ENCODE measurements at regions not wholly inside any gene's neighbourhood (a gene's known extent, or its start where the extent isn't known, plus 50 kb on each side); places are given as distances from the start of the nearest gene placed in this dataset.
"Not testable (repeated sequence)": the region's sequence is repeated elsewhere in the genome, so short reads cannot be mapped to it uniquely, and the experiment has no call there.

GRCh38 chr7:142636107-142636506, 113.2 kb upstream of the PRSS1 start:
- not testable (repeated sequence) for DNase-seq

DNA sequence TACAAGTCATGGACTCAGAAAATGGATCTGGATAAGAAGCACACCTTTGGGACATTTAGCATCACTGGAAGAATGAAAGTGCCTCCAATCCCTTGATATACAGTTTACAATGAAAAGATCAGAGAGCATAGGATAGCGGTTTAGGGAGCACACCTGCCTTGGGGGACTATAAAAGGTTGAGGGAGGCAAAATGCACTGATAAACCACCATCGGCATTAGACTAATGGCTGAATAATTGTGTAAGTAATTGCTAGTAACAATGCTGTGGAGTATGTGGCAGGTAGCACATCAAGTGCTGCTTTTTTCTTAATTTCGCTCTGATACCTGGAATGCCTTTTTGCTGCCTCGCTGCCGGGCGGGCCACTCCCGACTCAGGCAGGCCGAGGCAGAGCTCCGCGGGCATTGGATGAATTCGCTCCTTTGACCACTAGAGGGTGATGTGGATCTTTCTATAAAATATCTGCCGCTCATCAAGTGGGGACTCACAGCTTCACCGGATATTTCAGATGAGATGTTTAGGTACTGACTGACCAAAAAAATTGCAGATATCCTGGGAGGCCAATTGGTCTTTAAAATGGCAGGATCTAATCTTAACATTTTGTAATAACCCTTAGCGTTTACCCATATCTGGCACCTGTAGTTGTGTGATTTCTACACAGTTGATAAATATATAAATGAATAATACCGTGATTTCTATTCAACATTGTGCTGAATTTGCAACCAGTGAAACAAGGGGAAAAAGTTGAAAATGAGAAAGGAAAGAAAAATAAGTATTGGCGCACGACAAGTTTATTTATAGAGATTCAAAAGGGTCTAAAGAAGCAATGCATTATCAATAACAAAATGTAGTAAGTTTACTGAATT, 116.8 kb upstream of the PRSS1 start:
- peak; percentile 47 for DNase-seq

DNA sequence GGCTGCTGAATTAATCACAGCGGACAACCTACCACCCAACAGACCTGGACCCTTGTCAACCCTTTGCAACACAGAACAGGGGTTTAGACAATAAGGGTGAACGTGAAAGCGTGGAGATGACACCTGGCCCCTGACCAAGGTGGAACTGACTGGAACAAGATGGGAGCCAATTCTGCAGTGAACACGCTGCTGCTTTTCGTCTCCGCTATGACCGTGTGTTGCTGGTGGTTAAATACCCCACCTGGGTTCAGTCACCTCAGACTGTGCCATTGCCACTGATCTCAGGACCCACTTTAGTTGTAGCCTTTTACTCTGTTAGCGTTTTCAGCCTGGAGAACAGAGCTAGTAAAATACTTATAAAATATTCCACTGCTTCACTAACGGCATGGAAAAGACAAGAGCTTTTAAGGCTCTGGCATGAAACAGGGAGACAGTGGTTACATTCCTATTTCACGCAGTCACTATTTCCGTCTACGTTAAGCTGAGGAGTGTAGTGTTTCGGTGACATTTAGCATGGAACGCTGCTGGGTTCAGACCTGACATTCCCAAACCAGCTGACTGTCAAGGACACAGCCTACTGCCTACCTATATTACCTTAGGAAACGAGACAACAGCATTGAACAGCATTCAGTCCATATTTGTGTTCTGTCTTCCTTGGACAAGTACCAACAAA, 119.5 kb upstream of the PRSS1 start:
- DNase-seq, result no peak

- DNase-seq, result no peak
Observed at GRCh38 chr7:142628945-142629344, 120.3 kb upstream of the PRSS1 start.

DNA sequence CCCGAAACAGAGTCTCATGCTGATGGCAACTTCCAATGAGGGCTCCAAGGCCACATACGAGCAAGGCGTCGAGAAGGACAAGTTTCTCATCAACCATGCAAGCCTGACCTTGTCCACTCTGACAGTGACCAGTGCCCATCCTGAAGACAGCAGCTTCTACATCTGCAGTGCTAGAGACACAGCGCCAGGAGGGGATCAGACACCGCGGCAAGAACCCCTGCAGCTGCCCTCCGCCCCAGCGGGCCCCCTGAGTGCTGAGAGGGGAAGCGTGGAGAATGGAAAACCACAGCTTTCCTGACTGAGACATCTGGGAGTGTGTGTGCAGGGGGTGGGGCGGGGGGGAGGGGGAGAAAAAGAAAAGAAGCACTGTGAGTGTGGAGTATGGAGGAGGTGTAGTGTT, 122.0 kb upstream of the PRSS1 start:
- DNase-seq, result not testable (repeated sequence)

DNA sequence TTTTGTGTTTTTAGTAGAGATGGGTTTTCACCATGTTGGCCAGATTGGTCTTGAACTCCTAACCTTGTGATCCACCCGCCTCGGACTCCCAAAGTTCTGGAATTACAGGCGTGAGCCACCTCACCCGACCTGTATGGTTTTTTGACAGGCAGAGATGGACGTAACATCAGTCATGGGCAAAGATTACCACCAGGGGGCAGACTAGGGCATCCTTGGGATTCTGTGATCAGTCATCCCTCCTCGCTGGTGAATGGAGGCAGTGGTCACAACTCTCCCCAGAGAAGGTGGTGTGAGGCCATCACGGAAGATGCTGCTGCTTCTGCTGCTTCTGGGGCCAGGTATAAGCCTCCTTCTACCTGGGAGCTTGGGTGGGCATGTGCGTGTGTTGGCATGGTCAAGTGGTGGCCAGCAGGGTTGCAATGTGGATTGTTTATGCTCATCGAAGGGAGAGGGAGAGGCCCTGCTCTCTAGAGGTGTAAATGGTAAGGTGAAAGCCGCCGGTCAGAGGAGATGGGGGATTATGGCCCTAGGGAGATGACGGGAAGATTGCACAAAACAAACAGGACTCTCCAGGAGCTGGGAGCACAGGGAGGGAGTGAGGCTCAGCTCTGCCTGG, 122.7 kb upstream of the PRSS1 start:
- DNase-seq, result no peak

DNA sequence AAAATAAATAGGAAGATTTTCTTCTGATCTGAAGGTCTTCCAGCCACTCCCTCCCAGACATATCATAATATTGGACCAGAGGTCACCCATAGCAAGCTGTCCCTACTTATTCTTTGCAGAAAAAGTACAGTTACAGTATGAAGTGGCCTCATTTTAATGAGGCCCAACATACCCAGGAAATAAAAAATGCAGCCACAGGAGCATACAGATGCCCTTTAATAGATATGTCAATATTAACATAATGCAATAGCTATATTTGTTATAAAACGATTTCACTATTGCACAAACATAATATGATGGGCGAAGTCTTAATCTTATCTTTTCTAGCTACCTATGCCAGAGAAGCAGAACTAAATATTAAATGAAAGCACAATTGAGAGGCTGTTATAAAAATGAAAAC, 124.1 kb upstream of the PRSS1 start:
- DNase-seq, result not testable (repeated sequence)

- DNase-seq, result no peak
Observed at GRCh38 chr7:142620402-142620801, 128.9 kb upstream of the PRSS1 start.

DNA sequence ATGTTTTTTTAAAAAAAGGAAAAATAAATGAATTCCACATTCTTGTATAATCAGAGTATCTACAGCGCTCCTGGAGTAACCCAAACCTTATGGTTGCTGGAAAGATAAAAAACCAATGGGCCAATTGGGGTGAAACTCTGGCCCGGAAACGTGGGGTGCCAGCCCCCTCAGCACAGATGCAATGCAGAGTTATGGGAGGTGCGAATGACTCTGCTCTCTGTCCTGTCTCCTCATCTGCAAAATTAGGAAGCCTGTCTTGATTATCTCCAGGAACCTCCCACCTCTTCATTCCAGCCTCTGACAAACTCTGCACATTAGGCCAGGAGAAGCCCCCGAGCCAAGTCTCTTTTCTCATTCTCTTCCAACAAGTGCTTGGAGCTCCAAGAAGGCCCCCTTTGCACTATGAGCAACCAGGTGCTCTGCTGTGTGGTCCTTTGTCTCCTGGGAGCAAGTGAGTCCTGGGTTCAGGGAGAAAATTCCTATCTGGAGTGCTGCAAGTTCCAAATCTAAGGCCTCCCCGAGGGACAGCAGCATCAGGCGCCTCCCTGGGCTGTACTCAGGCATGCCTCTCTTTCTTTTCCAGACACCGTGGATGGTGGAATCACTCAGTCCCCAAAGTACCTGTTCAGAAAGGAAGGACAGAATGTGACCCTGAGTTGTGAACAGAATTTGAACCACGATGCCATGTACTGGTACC, 130.5 kb upstream of the PRSS1 start:
- DNase-seq, result no peak

GRCh38 chr7:142616842-142617241, 132.4 kb upstream of the PRSS1 start:
- DNase-seq, result no peak

GRCh38 chr7:142616121-142616643, 133.1 kb upstream of the PRSS1 start:
- DNase-seq, result no peak

DNA sequence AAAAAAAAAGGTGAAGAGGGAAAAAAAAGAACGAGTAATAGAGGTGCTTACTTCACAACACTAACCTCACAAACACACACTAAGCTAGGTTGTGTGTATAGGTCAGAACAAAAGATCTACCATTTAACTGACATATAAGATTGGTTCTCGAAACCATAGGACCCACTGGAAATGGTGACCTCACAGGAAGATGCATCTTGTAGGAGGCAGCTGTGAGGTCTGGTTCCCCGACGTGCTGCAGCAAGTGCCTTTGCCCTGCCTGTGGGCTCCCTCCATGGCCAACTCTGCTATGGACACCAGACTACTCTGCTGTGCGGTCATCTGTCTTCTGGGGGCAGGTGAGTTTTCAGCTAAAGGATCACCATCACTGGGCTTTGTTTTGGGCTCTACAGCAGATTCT, 133.8 kb upstream of the PRSS1 start:
- DNase-seq, result no peak

- DNase-seq, result no peak
Observed at GRCh38 chr7:142614116-142614515, 135.2 kb upstream of the PRSS1 start.

DNA sequence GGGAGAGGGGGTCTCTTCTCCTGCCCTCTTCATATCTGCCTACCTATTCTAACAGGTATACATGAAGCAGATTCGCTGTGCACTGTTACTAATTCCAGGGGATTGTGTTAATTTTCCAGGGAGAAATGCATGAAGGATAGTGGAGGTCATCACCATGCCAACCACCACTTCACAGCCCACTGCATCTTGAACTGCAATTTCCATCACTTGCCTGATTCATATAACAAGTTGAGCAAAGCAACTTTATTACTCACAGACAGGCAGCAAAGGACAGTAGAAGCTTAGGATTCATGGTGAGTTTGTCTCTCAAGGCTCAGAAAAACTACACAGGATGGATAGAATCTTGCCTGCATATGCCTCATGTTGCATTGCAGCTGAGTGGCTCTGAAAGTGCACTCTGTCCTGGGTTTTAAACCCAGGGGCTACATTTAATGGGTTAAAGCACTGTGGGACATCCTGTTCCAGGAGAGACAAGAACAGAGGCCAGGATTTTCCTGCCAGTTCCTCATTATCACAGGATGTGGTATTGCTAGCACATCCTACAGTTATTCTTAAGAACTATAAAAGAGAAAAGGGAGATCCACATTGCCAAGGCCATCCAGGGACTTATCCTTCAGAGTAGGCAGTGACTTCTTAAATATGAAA, 136.9 kb upstream of the PRSS1 start:
- DNase-seq, result no peak

GRCh38 chr7:142611566-142612236, 137.6 kb upstream of the PRSS1 start:
- no peak for DNase-seq

DNA sequence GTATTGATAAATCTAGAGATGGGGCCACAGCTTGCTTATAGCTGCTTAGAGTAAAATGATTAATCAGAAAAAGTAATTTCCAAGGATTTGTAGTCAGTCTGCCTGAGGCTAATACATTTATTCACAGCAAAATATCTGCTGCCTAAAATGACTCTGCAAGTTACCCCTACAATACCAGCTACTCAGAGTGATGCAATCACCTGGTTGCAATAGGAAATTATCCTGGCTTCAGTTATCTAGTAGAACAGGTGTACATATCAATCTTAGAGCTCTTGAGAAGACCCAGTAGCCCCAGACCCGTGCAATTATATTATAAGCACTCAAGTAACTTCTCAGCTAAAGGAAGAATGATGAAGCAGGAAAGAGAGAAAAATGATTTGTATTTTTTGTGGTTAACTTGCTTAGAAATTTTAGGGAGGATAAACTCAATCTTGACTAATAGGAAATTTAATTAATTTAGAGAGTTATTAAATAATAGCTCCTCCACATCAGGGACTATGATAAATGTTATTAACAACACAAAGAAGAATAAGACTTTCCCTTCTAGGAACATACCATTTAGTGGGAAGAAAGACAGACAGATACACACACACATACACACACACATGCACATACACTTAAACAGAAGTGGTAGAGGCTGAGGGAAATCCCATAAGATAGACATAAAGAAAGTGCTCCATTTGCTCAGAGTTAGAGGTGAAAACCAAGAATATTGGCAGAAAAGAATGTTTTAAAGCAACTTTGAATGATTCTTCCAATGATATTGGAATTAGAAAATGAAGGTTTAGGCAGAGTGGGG, 140.4 kb upstream of the PRSS1 start:
- no peak for DNase-seq

DNA sequence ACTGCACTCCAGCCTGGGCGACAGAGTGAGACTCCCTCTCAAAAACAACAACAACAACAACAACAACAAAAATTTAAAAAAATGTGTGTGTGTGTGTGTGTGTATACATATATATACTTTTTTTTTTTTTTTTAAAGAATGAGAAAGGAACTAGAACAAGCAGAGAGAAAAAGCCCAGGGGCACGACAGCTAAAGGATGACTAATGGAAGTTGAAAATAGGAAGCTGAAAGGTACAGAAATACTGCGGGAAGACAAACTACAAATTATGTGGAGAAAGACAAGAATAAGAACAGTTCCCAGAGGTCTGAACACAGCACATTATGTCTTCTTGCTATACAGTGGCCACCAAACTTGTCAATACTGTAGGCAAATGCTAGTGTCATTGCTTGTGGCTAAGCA, 141.9 kb upstream of the PRSS1 start:
- DNase-seq, result no peak

GRCh38 chr7:142606081-142606480, 143.2 kb upstream of the PRSS1 start:
- no peak for DNase-seq

DNA sequence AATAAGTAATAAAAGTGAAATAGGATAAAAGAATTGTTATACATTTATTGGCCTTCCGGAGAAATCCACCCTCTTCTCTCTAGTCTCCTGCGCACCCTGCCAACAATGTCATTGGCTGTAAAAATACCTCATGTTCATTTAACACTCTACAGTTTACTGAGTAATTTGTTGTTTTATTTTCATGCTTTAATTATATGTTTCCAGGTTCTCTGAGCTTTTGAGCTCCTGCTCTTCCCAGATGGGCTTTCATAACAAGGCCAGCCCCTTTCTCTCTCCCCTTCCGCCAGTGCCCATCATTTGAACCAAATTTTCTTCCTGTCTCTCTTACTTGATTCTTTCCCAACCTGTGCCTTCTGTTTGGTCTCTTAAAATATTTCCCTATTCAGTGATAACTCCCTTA, 144.6 kb upstream of the PRSS1 start:
- DNase-seq, result no peak

DNA sequence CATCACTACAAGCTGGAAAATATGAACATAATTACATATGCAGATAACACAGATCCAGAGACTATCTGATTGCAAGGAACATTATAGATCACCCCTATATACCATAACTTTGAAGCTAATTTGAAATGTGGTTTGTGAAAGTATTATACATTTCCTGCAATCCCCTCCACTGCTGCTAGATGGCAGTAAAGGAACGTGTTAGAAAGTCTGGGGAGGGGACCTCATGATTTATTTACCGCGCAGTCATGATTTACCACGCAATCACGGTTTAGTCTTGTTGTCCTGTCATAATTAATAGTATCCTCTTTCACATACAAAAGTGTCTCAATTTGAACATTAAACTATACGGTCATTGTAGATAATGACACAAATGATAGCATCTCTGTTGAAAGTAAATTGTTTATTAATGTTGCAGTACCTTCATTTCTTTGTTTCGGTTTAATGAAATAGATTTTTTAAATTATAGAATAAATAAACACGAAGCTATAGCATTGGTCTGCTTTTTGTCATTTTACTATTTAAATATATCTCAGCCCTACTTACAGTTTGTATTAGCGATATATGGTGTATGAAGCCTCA, 145.3 kb upstream of the PRSS1 start:
- DNase-seq, result peak; percentile 55

DNA sequence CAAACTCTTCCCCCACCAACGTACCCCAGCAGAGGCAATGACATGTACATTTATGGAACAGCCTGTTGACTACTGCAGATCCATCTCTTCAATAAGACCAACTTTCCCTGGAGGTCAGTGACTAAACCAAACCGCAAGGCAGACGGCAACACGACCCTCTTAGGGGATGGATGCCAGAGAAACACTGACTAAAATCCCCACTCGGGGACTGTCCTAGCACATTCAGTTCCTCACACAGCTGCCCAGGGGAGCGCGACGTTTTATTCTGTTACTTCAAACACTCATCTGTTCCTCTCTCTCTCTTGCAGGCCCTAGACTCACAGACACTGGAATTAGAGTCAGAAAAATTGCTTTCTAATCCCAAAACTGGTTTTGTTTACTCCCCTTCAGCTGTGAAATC, 146.5 kb upstream of the PRSS1 start:
- no peak for DNase-seq
